Neutrophil (primary cell): ENCODE measurements at regions not wholly inside any gene's neighbourhood (a gene's known extent, or its start where the extent isn't known, plus 50 kb on each side); places are given as distances from the start of the nearest gene placed in this dataset.

ENCODE experiments used
- H3K27ac ChIP-seq: fragments of 200-600 bp; sonication (generic); 2 replicates; pipeline ENCODE4 v1.5.1; 2016; ENCODE audit warnings: mild to moderate bottlenecking, moderate library complexity
- H3K27me3 ChIP-seq: fragments of 200-600 bp; sonication (generic); 2 replicates; pipeline ENCODE4 v1.6.0; 2016; ENCODE audit warnings: mild to moderate bottlenecking
- H3K36me3 ChIP-seq: fragments of 200-600 bp; sonication (generic); 2 replicates; pipeline ENCODE4 v1.5.1; 2017
- H3K4me1 ChIP-seq, 2 experiments: fragments of 200-600 bp in 1 of 2; sonication (generic) in 1 of 2; 1 replicate in 1 of 2; 2 replicates in 1 of 2; pipeline versions ENCODE4 v1.5.1 to v1.6.1; 2013 to 2016; ENCODE audit warnings: low read depth in 1 of 2, low read length in 1 of 2, mild to moderate bottlenecking in 1 of 2, moderate library complexity in 1 of 2; ENCODE audit not compliant: control insufficient read depth in 1 of 2, insufficient read depth in 1 of 2
- H3K4me3 ChIP-seq, 2 experiments: fragments of 200-600 bp in 1 of 2; sonication (generic) in 1 of 2; 1 replicate in 1 of 2; 2 replicates in 1 of 2; pipeline ENCODE4 v1.5.1; 2013 to 2016; ENCODE audit warnings: low read depth in 1 of 2, low read length in 1 of 2, mild to moderate bottlenecking in 1 of 2, moderate library complexity in 1 of 2
- H3K9me3 ChIP-seq: fragments of 200-600 bp; sonication (generic); 2 replicates; pipeline ENCODE4 v1.5.1; 2016
- CTCF ChIP-seq: fragments of 200-600 bp; sonication (generic); IDR thresholded peaks from 2 replicates; pipeline ENCODE4 v1.5.1; 2016; ENCODE audit warnings: antibody characterized with exemption

- no peaks in the 10 kb centered on the region for H3K9me3 ChIP-seq
- no peak for TF ChIP-seq CTCF
- peaks cover under 1% of the 10 kb centered on the region for H3K27me3 ChIP-seq
- H3K4me1 ChIP-seq: no peaks in the 10 kb centered on the region
- H3K4me3 ChIP-seq: no peak overlapping the region
- no peak overlapping the region for H3K27ac ChIP-seq
- H3K36me3 ChIP-seq: no peaks in the 10 kb centered on the region
Observed at GRCh38 chr7:131145026-131145425, 182.7 kb upstream of the MKLN1 start.

GRCh38 chr7:131145770-131146169, 181.9 kb upstream of the MKLN1 start:
- Histone ChIP-seq H3K4me1 (no peaks in the 10 kb centered on the region), H3K4me3 (no peak overlapping the region), H3K36me3 (no peaks in the 10 kb centered on the region), H3K27me3 (peaks cover 7% of the 10 kb centered on the region), H3K27ac (no peak overlapping the region), H3K9me3 (no peaks in the 10 kb centered on the region)
- no peak for TF ChIP-seq CTCF

- TF ChIP-seq CTCF: no peak
- H3K4me1 ChIP-seq: no peaks in the 10 kb centered on the region
- H3K27me3 ChIP-seq: peaks cover 20% of the 10 kb centered on the region
- no peaks in the 10 kb centered on the region for H3K9me3 ChIP-seq
- H3K4me3 ChIP-seq: no peak overlapping the region
- H3K27ac ChIP-seq: no peak overlapping the region
- H3K36me3 ChIP-seq: no peaks in the 10 kb centered on the region
Observed at GRCh38 chr7:131147604-131148003, 180.1 kb upstream of the MKLN1 start.

GRCh38 chr7:131148258-131148657, 179.4 kb upstream of the MKLN1 start:
- H3K27ac ChIP-seq: no peak overlapping the region
- no peaks in the 10 kb centered on the region for H3K9me3 ChIP-seq
- H3K4me1 ChIP-seq: no peaks in the 10 kb centered on the region
- H3K36me3 ChIP-seq: no peaks in the 10 kb centered on the region
- H3K27me3 ChIP-seq: peaks cover 20% of the 10 kb centered on the region
- H3K4me3 ChIP-seq: no peak overlapping the region
- TF ChIP-seq CTCF: no peak

GRCh38 chr7:131148708-131149428, 178.8 kb upstream of the MKLN1 start:
- H3K4me3 ChIP-seq: no peak overlapping the region
- no peak for TF ChIP-seq CTCF
- H3K27me3 ChIP-seq: peaks cover 20% of the 10 kb centered on the region
- no peaks in the 10 kb centered on the region for H3K36me3 ChIP-seq
- H3K9me3 ChIP-seq: no peaks in the 10 kb centered on the region
- H3K4me1 ChIP-seq: no peaks in the 10 kb centered on the region
- H3K27ac ChIP-seq: no peak overlapping the region
